GM12872 (cell line): ENCODE measurements at regions not wholly inside any gene's neighbourhood (a gene's known extent, or its start where the extent isn't known, plus 50 kb on each side); places are given as distances from the start of the nearest gene placed in this dataset.

ENCODE experiments used
- CTCF ChIP-seq: IDR thresholded peaks from 3 replicates; pipeline ENCODE4 v1.5.1; 2011; ENCODE audit warnings: low read depth, mild to moderate bottlenecking, low read length, moderate library complexity; ENCODE audit not compliant: insufficient read depth

GRCh38 chr2:102968375-102968774, 206.5 kb downstream of the TMEM182 start:
- TF ChIP-seq CTCF: no peak

GRCh38 chr2:102971701-102972100, 209.9 kb downstream of the TMEM182 start:
- no peak for TF ChIP-seq CTCF

GRCh38 chr2:102975996-102976975, 214.5 kb downstream of the TMEM182 start:
- peak; percentile 64 for TF ChIP-seq CTCF

- no peak for TF ChIP-seq CTCF
Observed at GRCh38 chr2:102977426-102978090, 215.7 kb downstream of the TMEM182 start.

- TF ChIP-seq CTCF: no peak
Observed at GRCh38 chr2:102978091-102978490, 216.3 kb downstream of the TMEM182 start.

GRCh38 chr2:102979429-102979828, 217.6 kb downstream of the TMEM182 start:
- TF ChIP-seq CTCF: no peak

- TF ChIP-seq CTCF: no peak
Observed at GRCh38 chr2:102983786-102984185, 222.0 kb downstream of the TMEM182 start.
